GM21529 (cell line): ENCODE measurements at regions not wholly inside any gene's neighbourhood (a gene's known extent, or its start where the extent isn't known, plus 50 kb on each side); places are given as distances from the start of the nearest gene placed in this dataset.
"Not testable (repeated sequence)": the region's sequence is repeated elsewhere in the genome, so short reads cannot be mapped to it uniquely, and the experiment has no call there.

Source experiments
- ATAC-seq: cut with Tn5 transposase; IDR thresholded peaks from one replicate; pipeline ENCODE4 v1.9.1; 2021; ENCODE audit not compliant: unreplicated experiment

DNA sequence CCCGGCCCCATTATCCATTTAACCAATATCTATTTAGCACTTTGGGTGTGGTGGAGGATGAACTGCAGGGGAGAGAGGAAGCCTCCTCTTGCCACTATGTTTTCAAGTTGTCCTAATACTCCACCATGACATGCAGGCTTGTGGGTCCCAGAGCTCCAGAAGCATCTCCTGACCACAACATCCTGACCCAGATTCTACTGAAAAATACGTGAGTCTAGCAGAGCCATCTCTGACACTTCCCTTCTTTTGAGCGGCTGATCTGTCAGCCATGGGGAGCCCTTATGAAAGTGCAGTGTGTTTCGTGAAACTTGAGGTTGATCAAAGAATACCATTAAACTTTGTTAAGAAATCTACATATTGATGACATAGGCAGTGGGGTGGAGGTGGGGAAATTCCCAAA lies 126.6 kb downstream of the UNC93B1 start:
- not testable (repeated sequence) for ATAC-seq

DNA sequence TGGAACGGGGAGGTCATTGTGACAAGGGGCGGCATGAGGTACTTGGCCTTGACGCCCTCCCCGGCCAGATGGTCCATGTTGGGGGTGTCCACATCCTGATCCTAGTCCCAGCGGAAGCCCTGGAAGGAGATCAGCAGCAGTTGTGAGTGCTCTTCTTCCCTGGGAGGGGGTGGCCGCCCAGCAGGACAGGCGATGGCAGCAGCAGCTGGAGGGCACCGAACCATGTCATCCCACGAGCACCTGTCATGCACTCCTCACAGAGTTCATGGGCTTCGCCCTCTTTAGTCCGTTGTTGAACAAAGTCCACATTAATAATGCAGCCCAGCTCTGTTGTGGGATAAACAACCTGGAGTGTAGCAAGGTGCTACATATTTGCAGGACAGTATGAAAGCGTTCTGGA lies 130.7 kb downstream of the UNC93B1 start:
- not testable (repeated sequence) for ATAC-seq

DNA sequence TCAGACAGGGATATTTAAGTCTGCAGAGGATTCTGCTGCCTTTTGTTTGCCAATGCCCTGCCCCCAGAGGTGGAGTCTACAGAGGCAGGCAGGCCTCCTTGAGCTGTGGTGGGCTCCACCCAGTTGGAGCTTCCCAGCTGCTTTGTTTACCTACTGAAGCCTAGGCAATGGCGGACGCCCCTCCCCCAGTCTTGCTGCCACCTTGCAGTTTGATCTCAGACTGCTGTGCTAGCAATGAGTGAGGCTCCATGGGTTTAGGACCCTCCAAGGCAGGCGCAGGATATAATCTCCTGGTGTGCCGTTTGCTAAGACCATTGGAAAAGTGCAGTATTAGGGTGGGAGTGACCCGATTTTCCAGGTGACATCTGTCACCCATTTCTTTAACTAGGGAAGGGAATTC lies 132.7 kb downstream of the UNC93B1 start:
- ATAC-seq = not testable (repeated sequence)

DNA sequence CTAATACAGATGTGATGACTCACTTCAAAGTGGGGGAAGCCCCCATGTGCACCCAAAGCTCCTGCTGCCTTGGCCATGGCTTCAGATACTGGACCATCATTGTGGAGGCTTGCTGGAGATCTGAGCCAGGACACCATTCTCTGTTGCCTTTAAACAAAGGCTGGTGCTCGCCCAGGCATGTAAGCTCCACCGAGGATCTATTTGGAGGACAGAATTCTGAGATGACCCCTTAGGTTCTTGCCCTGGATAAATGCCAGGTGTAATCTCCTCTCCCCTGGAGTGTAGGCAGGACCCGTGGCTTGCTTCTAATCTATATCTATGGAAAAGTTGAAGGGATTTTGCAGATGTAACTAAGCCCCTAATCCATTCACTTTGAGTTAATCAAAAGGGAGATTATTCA lies 141.0 kb downstream of the UNC93B1 start:
- ATAC-seq = not testable (repeated sequence)

DNA sequence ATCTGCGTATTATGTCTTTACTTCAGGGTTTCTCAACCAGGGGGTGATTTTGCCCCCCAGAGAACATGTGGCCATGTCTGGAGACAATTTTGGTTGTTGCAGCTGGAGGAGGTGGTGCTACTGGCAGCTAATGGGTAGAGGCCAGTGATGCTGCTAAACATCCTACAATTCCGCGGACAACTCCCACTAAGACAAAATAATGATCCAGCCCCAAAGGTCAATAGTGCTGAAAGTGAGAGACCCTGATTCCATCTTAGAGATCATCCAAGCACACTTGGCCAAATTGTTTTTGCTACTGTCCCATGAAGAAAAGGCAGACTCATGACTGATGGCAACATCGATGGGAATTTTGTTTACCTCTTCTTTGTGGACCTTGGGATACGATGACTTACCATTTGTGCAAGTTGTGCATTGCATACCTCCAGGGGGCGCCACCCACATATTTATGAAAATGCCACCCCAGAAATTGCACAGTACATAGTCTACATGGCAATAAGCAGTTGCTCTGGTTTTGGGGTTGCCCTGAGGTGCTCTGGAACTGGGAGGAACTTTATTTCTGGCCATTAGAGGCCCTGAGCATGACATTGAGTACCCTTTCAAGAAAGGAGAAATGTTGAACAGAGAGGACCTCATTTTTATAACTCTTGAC lies 144.3 kb downstream of the UNC93B1 start:
- ATAC-seq = not testable (repeated sequence)

DNA sequence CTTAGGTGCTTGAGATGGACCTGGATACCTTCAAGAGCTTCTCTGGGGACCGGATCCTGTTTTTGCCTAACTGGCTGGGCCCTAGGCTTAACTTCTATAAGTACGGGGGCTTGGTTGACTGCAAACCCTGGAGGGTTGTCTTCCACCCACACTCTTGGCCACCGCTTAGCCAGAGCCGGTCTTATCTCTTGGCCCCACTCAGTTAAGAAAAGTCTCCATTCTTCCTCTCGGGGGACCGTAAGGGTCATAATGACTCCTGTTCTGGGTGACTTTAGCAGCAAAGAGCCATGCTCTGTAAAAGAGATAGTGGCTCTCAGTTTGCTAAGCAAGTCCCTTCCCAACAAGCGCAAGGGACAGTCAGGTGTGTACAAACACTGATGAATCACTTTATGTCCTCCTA lies 153.2 kb downstream of the UNC93B1 start:
- not testable (repeated sequence) for ATAC-seq

DNA sequence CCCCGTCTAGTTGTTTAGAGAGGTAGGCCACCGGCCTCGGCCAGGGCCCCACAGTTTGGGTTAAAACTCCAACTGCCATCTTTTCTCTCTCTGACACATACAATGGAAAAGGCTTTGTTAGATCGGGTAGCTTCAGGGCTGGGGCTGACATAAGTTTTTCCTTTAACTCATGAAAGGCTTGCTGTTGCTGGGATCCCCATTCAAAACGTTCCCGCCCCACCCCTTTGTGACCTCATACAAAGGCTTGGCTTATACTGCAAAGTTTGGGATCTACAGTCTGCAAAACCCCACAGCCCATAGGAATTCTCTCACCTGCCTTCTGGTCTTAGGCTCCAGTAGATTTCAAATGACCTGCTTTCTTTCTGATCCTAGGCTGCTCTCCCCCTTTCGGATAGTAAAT lies 154.1 kb downstream of the UNC93B1 start:
- not testable (repeated sequence) for ATAC-seq

DNA sequence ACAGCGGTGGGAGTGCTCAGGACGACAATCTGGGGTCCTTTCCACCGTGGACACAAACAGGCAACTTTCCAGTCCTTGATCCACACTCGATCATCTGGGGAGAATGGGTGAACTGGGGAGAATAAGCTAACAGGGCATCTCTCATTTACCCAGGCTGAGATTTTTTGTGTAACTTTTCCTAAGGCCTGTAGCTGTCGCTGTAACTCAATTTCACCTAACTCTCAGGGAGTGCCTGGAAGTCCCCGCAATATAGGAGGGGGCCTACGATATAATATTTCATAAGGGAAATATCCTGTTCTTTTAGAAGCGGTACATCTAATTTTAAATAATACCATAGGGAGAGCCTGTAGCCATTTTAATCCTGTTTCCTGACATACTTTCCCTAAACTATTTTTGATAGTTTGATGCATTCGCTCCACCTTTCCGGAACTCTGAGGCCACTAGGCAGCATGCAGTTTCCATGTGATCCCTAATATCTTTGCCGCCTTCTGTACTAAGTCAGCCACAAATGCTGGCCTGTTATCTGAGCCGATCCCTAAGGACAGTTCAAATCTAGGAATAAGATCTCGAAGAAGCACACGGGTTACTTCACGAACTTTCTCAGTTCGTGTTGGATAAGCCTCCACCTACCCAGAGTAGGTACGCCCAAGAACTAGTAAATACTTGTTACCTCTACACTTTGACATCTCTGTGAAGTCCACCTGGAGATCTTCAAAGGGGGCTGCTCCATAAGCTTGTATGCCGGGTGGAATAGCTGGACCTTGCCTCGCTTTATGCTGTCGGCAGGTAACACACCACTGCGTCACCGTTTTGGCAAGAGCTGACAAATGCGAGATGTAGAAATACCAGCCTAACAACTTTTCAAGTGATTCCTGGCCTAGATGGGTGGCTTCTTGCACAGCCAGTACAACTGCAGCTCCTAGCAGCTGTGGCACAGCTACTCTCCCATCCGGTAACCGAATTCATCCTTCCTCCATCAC lies 155.7 kb downstream of the UNC93B1 start:
- ATAC-seq = not testable (repeated sequence)

DNA sequence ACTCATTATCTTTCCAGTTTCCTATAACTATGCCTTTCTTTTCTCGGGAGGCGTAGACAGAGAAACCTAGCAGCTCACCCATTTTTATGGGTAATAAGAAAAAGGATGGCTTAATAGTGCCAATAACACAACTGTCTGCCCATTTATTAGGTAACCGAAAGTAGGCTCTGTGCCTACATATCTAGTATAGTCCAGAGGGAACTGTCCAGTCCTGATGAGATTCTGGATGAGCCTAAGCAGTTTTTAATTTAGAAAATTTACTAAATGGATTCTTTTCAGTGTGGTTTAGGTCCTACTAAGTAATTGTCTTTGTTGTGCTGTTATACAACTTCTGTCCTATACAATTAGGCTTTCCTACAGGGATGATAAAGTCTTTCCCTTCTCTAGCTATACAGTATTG lies 157.6 kb downstream of the UNC93B1 start:
- ATAC-seq = not testable (repeated sequence)

DNA sequence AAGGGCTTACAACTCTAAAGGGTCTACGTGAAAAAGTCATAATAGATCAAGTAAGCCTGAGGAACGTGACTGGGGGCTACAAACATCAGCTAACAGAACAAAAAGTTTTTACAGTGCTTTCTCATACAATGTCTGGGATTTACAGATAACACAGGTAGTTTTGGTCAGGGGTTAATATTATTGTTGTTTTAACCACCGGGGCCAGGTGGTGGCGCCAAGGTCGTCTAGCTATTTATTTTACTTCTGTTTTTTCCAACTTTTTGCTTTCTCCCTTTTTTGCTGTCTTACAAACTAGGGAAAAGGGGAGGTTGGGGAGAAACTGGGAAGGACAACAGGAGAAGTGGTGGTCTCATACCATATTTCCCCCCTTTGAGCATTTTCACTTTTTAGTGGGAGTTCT lies 158.6 kb downstream of the UNC93B1 start:
- not testable (repeated sequence) for ATAC-seq

DNA sequence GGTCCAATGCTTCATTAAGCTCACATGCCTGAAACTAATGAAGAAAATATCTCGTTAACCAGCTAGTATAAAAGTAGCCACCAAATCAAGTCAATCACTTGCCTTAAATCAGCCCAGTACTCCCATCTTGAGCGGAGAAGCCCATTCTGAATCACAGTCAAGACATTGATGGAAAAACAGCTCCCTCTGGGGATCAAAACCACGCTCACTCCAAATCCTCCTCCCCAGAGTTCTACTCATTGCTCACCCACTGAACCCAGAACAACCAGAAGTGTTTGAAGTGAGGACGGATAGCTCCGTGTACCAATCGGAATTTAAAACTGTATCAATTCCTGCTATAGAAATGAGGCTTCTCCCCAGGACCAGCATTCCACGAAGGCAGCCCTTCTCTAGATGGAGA lies 163.3 kb downstream of the UNC93B1 start:
- not testable (repeated sequence) for ATAC-seq

DNA sequence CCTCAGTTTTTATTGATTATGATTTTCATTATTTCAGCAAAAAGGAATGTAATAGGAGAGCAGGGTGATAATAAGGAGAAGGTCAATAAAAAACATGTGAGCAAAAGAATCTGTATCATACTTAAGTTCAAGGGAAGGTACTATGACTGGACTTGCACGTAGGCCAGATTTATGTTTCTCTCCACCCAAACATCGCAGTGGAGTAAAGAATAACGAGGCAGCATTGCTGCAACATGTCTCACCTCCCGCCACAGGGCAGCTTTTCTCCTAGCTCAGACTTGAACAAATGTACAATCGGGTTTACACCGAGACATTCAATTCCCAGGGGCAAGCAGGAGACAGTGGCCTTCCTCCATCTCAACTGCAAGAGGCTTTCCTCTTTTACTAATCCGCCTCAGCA lies 155.7 kb upstream of the ALDH3B2 start:
- ATAC-seq = not testable (repeated sequence)

DNA sequence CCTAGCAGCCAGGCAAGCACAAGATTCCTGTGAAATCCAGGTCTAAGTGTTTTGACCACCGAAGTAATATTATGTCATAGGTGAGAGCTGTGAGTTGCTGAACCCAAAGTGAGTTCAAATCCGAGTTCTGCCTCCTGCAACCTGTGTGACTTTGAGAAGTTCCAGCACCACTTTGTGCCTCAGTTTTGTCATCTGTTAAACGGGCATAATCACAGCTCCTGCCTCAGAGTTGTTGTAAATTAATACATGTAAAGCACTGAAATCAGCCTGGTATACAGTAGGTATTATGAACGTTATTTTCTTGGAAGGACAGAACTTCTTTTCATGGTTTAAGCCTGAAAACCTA lies 152.5 kb upstream of the ALDH3B2 start:
- not testable (repeated sequence) for ATAC-seq

DNA sequence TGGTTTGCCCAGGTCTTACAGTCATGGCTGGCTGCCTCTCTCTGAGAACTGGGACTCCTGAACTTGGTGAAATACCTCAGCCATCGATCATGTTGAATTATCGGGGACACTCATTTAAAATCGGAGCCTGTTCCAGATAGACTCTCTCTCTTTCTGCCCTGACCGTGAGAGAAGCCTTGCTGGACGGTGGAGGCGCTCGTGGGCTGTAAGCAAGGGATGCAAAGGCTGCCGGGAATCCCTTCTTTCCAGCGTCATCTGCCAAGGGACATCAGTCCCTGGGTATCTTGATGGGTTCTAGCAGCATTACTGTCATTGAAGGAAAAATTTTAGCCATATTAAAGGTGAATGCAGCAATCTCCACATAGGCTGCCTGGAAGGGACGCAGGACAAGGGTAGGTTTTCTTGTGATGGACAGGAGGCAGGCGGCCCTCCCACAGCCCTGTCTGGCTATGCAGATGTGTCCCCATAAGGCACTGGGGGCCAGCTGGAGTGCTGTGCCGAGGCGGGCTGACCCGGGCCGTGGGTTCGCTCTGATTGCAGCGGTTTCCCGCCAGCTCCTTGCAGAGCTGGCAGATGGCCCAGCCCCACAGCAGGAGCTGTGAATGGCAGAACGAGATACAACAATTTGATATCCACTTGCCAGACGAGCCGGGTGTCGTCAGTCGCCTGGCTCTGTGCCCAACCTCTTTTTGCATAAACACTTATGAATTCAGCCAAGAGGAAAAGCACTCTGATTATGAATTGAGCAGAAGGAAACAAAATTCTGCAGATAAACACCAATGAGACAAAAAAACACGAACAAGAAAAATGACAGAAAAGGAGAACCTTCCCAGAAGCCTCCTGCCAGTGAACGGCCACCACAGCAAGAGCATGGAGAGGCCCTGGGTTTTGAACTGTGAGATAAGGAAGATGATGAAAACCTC lies 151.9 kb upstream of the ALDH3B2 start:
- ATAC-seq = not testable (repeated sequence)

DNA sequence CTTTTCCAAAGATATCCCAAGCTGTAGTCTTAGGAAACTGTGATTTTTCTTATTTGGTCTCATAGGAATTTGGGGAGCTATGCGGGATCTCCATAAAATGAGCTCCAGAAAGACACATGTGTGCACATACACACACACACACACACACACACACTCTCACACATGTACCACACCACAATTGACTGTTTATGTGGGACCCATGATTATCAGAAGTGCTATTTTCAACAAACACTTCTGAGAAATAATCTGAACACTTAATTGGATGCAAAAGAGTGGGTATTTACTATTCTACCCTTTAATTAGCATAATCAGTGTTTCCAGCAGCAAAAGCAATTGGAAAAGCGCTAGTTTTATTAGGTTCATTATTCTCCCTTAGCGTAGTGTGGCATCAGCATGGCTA lies 150.4 kb upstream of the ALDH3B2 start:
- ATAC-seq = not testable (repeated sequence)

DNA sequence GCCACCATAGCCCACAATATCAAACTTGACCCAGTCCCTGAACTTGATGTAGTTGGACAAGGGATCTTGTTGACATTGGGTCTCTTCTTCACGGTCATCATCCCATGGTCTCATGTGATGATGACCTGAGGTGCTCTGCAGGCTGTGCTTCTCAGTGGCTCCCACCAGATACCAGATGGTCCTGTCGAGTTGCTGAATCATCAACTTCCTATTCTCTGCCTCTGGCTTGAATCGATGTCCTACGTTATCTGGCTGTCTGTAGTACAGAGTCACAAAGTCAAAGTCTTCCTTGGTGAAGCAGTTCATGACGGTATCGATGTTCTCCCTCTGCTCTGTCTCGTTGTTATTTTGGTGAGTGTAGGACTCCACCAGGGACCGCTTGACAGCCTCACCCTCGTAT lies 145.7 kb upstream of the ALDH3B2 start:
- no peak for ATAC-seq

DNA sequence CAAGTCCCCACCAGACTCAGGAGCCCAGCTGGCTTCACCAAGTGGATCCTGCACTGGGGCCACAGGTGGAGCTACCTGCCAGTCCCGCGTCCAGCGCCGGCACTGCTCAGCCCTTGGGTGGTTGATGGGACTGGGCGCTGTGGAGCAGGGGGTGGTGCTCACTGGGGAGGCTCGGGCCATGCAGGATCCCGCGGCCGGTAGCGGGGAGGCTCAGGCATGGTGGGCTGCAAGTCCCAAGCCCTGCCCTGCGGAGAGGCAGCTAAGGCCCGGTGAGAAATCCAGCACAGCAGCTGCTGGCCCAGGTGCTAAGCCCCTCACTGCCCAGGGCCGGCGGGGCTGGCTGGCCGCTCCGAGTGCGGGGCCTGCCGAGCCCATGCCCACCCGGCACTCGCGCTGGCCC lies 143.1 kb upstream of the ALDH3B2 start:
- not testable (repeated sequence) for ATAC-seq

DNA sequence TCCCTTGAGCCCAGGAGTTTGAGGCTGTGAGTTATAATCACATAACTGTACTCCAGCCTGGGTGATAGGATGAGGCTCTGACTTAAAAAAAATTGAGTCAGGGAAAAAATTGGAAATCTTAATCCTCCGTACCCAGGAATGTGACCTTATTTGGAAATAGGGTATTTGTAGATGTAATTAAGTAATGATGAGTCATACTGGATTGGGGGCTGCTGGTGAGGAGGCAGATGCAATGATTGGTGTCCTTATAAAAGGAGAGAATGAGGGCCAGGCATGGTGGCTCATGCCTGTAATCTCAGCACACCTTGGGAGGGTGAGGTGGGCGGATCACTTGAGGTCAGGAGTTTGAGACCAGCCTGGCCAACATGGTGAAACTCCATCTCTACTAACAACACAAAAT lies 134.9 kb upstream of the ALDH3B2 start:
- not testable (repeated sequence) for ATAC-seq

DNA sequence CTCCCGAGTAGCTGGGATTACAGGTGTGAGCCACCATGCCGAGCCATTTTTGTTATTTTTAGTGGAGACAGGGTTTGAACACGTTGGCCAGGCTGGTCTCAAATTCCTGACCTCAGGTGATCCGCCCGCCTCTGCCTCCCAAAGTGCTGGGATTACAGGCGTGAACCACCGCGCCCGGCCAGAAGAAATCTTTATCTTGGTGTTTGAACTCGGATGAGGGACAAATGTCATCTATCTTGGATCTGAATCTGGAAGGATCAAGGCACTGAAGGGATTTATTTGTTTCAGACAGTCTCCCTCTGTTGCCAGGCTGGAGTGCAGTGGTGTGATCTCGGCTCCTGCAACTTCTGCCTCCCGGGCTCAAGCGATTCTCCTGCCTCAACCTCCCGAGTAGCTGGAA lies 133.5 kb upstream of the ALDH3B2 start:
- not testable (repeated sequence) for ATAC-seq

DNA sequence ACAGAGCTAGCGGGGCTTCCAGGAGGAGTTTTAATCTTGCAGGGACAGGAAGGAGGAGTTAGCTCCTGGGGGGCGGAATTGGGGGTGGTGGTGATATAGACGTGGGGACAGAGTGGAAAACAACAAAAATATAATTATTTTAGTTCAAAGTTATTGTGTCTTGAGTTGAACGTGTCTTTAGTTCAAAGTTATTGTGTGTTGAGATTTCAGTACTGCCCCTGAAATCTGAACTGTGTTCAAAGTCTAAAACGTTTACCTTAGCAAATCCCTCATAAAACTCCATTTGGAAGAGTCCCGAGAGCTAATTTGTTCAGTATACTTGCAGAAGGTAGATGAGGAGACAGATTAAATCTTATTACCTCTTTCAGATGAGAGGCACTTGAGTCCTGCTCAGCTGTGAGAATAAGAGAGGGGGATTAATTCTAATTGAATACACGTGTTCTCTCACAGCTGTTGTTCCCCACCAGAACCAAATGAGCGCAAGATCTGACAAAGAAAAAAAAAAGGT lies 132.4 kb upstream of the ALDH3B2 start:
- ATAC-seq = not testable (repeated sequence)

DNA sequence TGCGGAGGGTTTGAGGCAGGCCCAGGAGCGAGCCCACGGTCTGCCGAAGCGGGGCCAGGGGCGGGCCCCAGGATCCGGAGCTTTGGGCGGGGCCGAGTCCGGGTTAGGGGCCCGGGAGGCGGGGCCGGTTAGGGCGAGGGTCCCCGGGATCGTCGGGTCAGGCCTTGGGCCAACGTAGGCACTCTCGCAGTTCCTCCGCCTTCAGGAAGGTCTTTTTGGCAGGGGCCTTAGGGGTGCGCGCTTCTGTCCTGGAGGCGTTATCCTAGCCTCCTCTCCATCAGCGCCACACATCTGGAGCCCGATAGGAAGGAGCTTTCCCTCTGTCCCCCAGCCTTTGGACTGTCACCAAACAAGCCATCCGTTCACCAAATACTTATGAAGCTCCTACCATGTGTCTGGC lies 131.8 kb upstream of the ALDH3B2 start:
- not testable (repeated sequence) for ATAC-seq
